HL-60 (cell line): ENCODE measurements at regions not wholly inside any gene's neighbourhood (a gene's known extent, or its start where the extent isn't known, plus 50 kb on each side); places are given as distances from the start of the nearest gene placed in this dataset.
"Not testable (repeated sequence)": the region's sequence is repeated elsewhere in the genome, so short reads cannot be mapped to it uniquely, and the experiment has no call there.

ENCODE experiments used
- DNase-seq, 2 experiments: peaks; one replicate each; pipeline ENCODE4 v3.0.0-alpha.2; 2010 to 2020; ENCODE audit warnings: low read depth in 1 of 2, low spot score in 1 of 2
- H3K27ac ChIP-seq: fragments of 250-450 bp; sonication (Bioruptor Pico); replicated peaks from 2 replicates; pipeline ENCODE4 v1.5.1; 2020; ENCODE audit warnings: mild to moderate bottlenecking, moderate library complexity
- H3K27me3 ChIP-seq: fragments of 250-450 bp; sonication (Bioruptor Pico); 2 replicates; pipeline ENCODE4 v1.5.1; 2021; ENCODE audit warnings: mild to moderate bottlenecking, moderate library complexity; ENCODE audit not compliant: insufficient read depth, poor library complexity, severe bottlenecking
- H3K4me3 ChIP-seq: replicated peaks from 2 replicates; pipeline ENCODE4 v1.5.1; 2011; ENCODE audit warnings: mild to moderate bottlenecking, control low read depth, low read length; ENCODE audit not compliant: insufficient read depth
- CTCF ChIP-seq: IDR thresholded peaks from one replicate; pipeline ENCODE4 v1.5.1; 2011; ENCODE audit warnings: low read length, control low read depth, inconsistent platforms; ENCODE audit not compliant: insufficient read depth
- GABPA ChIP-seq: IDR thresholded peaks from 2 replicates; pipeline ENCODE4 v1.6.1; 2012; ENCODE audit warnings: low read depth
- POLR2AphosphoS5 ChIP-seq: IDR thresholded peaks from 2 replicates; pipeline ENCODE4 v1.6.1; 2012; ENCODE audit warnings: low read depth
- REST ChIP-seq: IDR thresholded peaks from 2 replicates; pipeline ENCODE4 v1.6.1; 2012; ENCODE audit warnings: low read depth; ENCODE audit not compliant: insufficient replicate concordance
- SPI1 ChIP-seq: IDR thresholded peaks from 2 replicates; pipeline ENCODE4 v1.6.1; 2012; ENCODE audit warnings: low read depth, mild to moderate bottlenecking, borderline replicate concordance

- peak in 1 of 2 experiments; percentile 70 for DNase-seq
- no peaks in the 10 kb centered on the region for H3K27me3 ChIP-seq
- H3K4me3 ChIP-seq = peak overlapping the region; percentile 46
- TF ChIP-seq POLR2AphosphoS5 (no peak), GABPA (peak; percentile 45; the same call in 1 of the 2 replicates), SPI1 (peak; percentile 95)
- peak overlapping the region; percentile 66 for H3K27ac ChIP-seq
Measured at GRCh38 chr6:27693766-27694546, 218.2 kb downstream of the OR2B2 start.

- not testable (repeated sequence) for H3K27ac ChIP-seq, DNase-seq, H3K27me3 ChIP-seq, H3K4me3 ChIP-seq
Measured at GRCh38 chr6:27692133-27692532, 219.2 kb upstream of the ZNF184 start.

- Histone ChIP-seq H3K27me3 (no peaks in the 10 kb centered on the region), H3K27ac (peak overlapping the region; percentile 38), H3K4me3 (peak overlapping the region; percentile 84)
- peak; percentile 63 to 83 for DNase-seq
- TF ChIP-seq CTCF = no peak
- no peak for TF ChIP-seq SPI1
- TF ChIP-seq REST = no peak
- TF ChIP-seq GABPA = no peak
- TF ChIP-seq POLR2AphosphoS5 = no peak
Measured at GRCh38 chr6:27688014-27688586, 215.2 kb upstream of the ZNF184 start.

- peak; percentile 50 to 90 for DNase-seq
Measured at GRCh38 chr6:27687154-27688013, 214.5 kb upstream of the ZNF184 start.

More at GRCh38 chr6:27687154-27688013, 214.5 kb upstream of the ZNF184 start:
- no peaks in the 10 kb centered on the region for H3K27me3 ChIP-seq
- H3K27ac ChIP-seq = peak overlapping the region; percentile 38
- peak overlapping the region; percentile 84 for H3K4me3 ChIP-seq
- TF ChIP-seq SPI1 (peak; percentile 31; the same call in 1 of the 2 replicates), CTCF (peak; percentile 56), POLR2AphosphoS5 (no peak)
